ENCODE measurements at regions not wholly inside any gene's neighbourhood (a gene's known extent, or its start where the extent isn't known, plus 50 kb on each side); places are given as distances from the start of the nearest gene placed in this dataset.

- no peak for DNase-seq (ENCODE audit: low read depth)
- no peaks in the 10 kb centered on the region for H3K36me3 ChIP-seq (ENCODE audit: control insufficient read depth, insufficient read depth, low read length)
- H3K27me3 ChIP-seq (ENCODE audit: control insufficient read depth, insufficient read depth, low read length): no peaks in the 10 kb centered on the region
- TF ChIP-seq CTCF (IDR thresholded peaks at IDR 0.05; ENCODE audit: insufficient read depth, low read length, poor library complexity, severe bottlenecking): no peak
- H3K4me3 ChIP-seq (ENCODE audit: low read depth, low read length): no peak overlapping the region
Observed at GRCh38 chr14:84209031-84209430, 1320.9 kb upstream of the FLRT2 start.

- no peak overlapping the region for H3K4me3 ChIP-seq (ENCODE audit: low read depth, low read length)
- H3K27me3 ChIP-seq (ENCODE audit: control insufficient read depth, insufficient read depth, low read length): no peaks in the 10 kb centered on the region
- DNase-seq (ENCODE audit: low read depth): no peak
- TF ChIP-seq CTCF (IDR thresholded peaks at IDR 0.05; ENCODE audit: insufficient read depth, low read length, poor library complexity, severe bottlenecking): no peak
- no peaks in the 10 kb centered on the region for H3K36me3 ChIP-seq (ENCODE audit: control insufficient read depth, insufficient read depth, low read length)
Observed at GRCh38 chr14:84217066-84217465, 1312.9 kb upstream of the FLRT2 start.

GRCh38 chr14:84225268-84225667, 1304.7 kb upstream of the FLRT2 start:
- DNase-seq (ENCODE audit: low read depth): no peak
- Histone ChIP-seq H3K27me3 (ENCODE audit: control insufficient read depth, insufficient read depth, low read length) (no peaks in the 10 kb centered on the region), H3K4me3 (ENCODE audit: low read depth, low read length) (no peak overlapping the region), H3K36me3 (ENCODE audit: control insufficient read depth, insufficient read depth, low read length) (no peaks in the 10 kb centered on the region)
- TF ChIP-seq CTCF (IDR thresholded peaks at IDR 0.05; ENCODE audit: insufficient read depth, low read length, poor library complexity, severe bottlenecking): no peak

GRCh38 chr14:84228702-84229101, 1301.2 kb upstream of the FLRT2 start:
- no peak for TF ChIP-seq CTCF (IDR thresholded peaks at IDR 0.05; ENCODE audit: insufficient read depth, low read length, poor library complexity, severe bottlenecking)
- Histone ChIP-seq H3K36me3 (ENCODE audit: control insufficient read depth, insufficient read depth, low read length) (no peaks in the 10 kb centered on the region), H3K27me3 (ENCODE audit: control insufficient read depth, insufficient read depth, low read length) (no peaks in the 10 kb centered on the region), H3K4me3 (ENCODE audit: low read depth, low read length) (no peak overlapping the region)
- DNase-seq (ENCODE audit: low read depth): no peak

- Histone ChIP-seq H3K27me3 (ENCODE audit: control insufficient read depth, insufficient read depth, low read length) (no peaks in the 10 kb centered on the region), H3K36me3 (ENCODE audit: control insufficient read depth, insufficient read depth, low read length) (no peaks in the 10 kb centered on the region), H3K4me3 (ENCODE audit: low read depth, low read length) (no peak overlapping the region)
- no peak for TF ChIP-seq CTCF (IDR thresholded peaks at IDR 0.05; ENCODE audit: insufficient read depth, low read length, poor library complexity, severe bottlenecking)
- DNase-seq (ENCODE audit: low read depth): no peak
Observed at GRCh38 chr14:84234281-84234680, 1295.7 kb upstream of the FLRT2 start.

GRCh38 chr14:84236290-84236689, 1293.7 kb upstream of the FLRT2 start:
- Histone ChIP-seq H3K4me3 (ENCODE audit: low read depth, low read length) (no peak overlapping the region), H3K27me3 (ENCODE audit: control insufficient read depth, insufficient read depth, low read length) (no peaks in the 10 kb centered on the region)

More at GRCh38 chr14:84236290-84236689, 1293.7 kb upstream of the FLRT2 start:
- H3K36me3 ChIP-seq (ENCODE audit: control insufficient read depth, insufficient read depth, low read length): no peaks in the 10 kb centered on the region
- no peak for TF ChIP-seq CTCF (IDR thresholded peaks at IDR 0.05; ENCODE audit: insufficient read depth, low read length, poor library complexity, severe bottlenecking)
- DNase-seq (ENCODE audit: low read depth): no peak

All from kidney epithelial cell (primary cell).